CD4-positive, alpha-beta T cell (primary cell): ENCODE measurements at regions not wholly inside any gene's neighbourhood (a gene's known extent, or its start where the extent isn't known, plus 50 kb on each side); places are given as distances from the start of the nearest gene placed in this dataset.
"Not testable (repeated sequence)": the region's sequence is repeated elsewhere in the genome, so short reads cannot be mapped to it uniquely, and the experiment has no call there.

Source experiments
- ATAC-seq: fragments of 200-7000 bp; cut with Tn5 transposase; one replicate; pipeline ENCODE4 v1.10.0; 2022; ENCODE audit warnings: mild to moderate bottlenecking; ENCODE audit not compliant: poor library complexity
- CTCF ChIA-PET: fragments of 350-600 bp; sonication (Branson Sonifier 250); formaldehyde crosslinking; loops from one replicate; lab custom pipeline; 2021; ENCODE audit warnings: antibody characterized with exemption, inconsistent platforms; lab: Charles Lee
- POLR2A ChIA-PET: fragments of 350-600 bp; sonication (Branson Sonifier 250); formaldehyde crosslinking; loops from one replicate; lab custom pipeline; 2021; ENCODE audit warnings: antibody characterized with exemption, inconsistent platforms; lab: Charles Lee
- DNase-seq, 14 experiments: peaks; one replicate each; pipeline ENCODE4 v3.0.0-alpha.2; 2013 to 2020; ENCODE audit warnings: mixed read lengths in 2 of 14
- H3K27ac ChIP-seq, 2 donors: one replicate each; pipeline versions ENCODE4 v1.5.1 to v1.7.0; 2013; ENCODE audit warnings: low read length in 2 of 2, low read depth in 1 of 2, mild to moderate bottlenecking in 1 of 2
- H3K27me3 ChIP-seq, 2 experiments: 1 replicate in 1 of 2; 2 replicates in 1 of 2; pipeline versions ENCODE4 v1.6.1 to v1.7.0; 2013; ENCODE audit warnings: low read length in 2 of 2, control low read depth in 1 of 2, mild to moderate bottlenecking in 1 of 2, moderate library complexity in 1 of 2; ENCODE audit not compliant: insufficient read depth in 2 of 2, control insufficient read depth in 1 of 2
- H3K36me3 ChIP-seq: one replicate; pipeline ENCODE4 v1.6.1; 2013; ENCODE audit warnings: low read length, control low read depth; ENCODE audit not compliant: insufficient read depth
- H3K4me1 ChIP-seq: one replicate; pipeline ENCODE4 v1.6.1; 2013; ENCODE audit warnings: low read length, control low read depth; ENCODE audit not compliant: insufficient read depth
- H3K4me3 ChIP-seq: one replicate; pipeline ENCODE4 v1.5.1; 2013; ENCODE audit warnings: mild to moderate bottlenecking, low read length, moderate library complexity
- H3K9me3 ChIP-seq, 2 experiments: 1 replicate in 1 of 2; 2 replicates in 1 of 2; pipeline versions ENCODE4 v1.6.1 to v1.7.0; 2013; ENCODE audit warnings: low read length in 2 of 2, mild to moderate bottlenecking in 2 of 2, control low read depth in 1 of 2, moderate library complexity in 1 of 2; ENCODE audit not compliant: control insufficient read depth in 1 of 2, insufficient read depth in 1 of 2
- H3K27ac Mint-ChIP-seq: one replicate; pipeline ENCODE4 v1.8.0; 2020; ENCODE audit warnings: mixed read lengths
- H3K27me3 Mint-ChIP-seq: one replicate; pipeline ENCODE4 v1.8.0; 2021; ENCODE audit warnings: mixed read lengths
- H3K36me3 Mint-ChIP-seq: one replicate; pipeline ENCODE4 v1.8.0; 2021; ENCODE audit warnings: low read depth, mixed read lengths
- H3K4me1 Mint-ChIP-seq: one replicate; pipeline ENCODE4 v1.8.0; 2021; ENCODE audit warnings: low read depth, mixed read lengths
- H3K4me3 Mint-ChIP-seq: one replicate; pipeline ENCODE4 v1.8.0; 2020; ENCODE audit warnings: mild to moderate bottlenecking, mixed read lengths
- H3K9me3 Mint-ChIP-seq: one replicate; pipeline ENCODE4 v1.8.0; 2020; ENCODE audit warnings: mixed read lengths
- intact Hi-C, 2 experiments: fragments of 100-400 bp; cut with DNase I in 1 of 2; cut with micrococcal nuclease in 1 of 2; formaldehyde crosslinking; loops; one replicate each; pipeline versions ENCODE4 v1.15.1 to v1.9.0; 2023 to 2025; cut with DNase I, micrococcal nuclease
- TF ChIP-seq, protein P1 (sequence below): fragments of 200-600 bp; IDR thresholded peaks from one replicate; pipeline ENCODE4 v1.8.0; 2022; ENCODE audit warnings: antibody characterized with exemption, mild to moderate bottlenecking

DNA sequence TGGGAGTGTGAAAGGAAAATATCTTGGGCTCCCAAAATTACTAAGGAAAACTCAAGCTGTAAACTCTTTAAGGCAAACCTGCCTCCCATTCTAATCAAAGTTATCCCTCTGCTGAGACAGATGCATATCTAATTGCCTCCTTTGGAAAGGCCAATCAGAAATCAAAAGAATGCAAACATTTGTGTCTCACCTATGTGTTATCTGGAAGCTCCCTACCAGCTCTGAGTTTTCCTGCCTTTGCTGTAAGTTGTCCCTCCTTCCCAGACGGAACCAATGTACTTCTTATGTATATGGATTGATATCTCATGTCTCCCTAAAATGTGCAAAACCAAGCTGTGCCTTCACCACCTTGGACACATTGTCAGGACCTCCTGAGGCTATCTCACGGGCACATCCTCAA is 95.8 kb downstream of the AASDHPPT start:
- TF ChIP-seq, protein P1, sequence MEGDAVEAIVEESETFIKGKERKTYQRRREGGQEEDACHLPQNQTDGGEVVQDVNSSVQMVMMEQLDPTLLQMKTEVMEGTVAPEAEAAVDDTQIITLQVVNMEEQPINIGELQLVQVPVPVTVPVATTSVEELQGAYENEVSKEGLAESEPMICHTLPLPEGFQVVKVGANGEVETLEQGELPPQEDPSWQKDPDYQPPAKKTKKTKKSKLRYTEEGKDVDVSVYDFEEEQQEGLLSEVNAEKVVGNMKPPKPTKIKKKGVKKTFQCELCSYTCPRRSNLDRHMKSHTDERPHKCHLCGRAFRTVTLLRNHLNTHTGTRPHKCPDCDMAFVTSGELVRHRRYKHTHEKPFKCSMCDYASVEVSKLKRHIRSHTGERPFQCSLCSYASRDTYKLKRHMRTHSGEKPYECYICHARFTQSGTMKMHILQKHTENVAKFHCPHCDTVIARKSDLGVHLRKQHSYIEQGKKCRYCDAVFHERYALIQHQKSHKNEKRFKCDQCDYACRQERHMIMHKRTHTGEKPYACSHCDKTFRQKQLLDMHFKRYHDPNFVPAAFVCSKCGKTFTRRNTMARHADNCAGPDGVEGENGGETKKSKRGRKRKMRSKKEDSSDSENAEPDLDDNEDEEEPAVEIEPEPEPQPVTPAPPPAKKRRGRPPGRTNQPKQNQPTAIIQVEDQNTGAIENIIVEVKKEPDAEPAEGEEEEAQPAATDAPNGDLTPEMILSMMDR = no peak

DNA sequence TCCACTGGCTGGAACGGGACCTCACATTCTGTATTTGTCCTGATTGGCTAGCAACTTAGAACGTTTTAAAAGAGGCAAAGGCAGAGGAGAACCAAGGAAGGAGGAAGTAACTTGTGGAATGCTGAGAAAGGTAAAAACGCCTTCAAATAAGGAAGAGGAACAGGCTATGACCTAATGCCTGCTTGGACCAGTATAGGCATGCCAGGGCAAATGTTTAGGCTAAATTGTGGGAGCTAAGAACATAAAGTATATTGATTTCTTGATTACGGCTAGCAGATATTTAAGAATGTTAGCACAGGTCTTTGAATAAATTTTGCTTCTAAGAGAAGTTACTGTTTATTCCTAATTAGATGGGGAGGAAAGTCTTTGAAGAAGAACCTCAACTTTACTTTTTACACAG is 96.5 kb downstream of the AASDHPPT start:
- H3K4me1 ChIP-seq, H3K36me3 Mint-ChIP-seq, H3K27ac Mint-ChIP-seq, CTCF ChIA-PET, H3K4me3 ChIP-seq, H3K27ac ChIP-seq, intact Hi-C loops, DNase-seq, ATAC-seq, H3K36me3 ChIP-seq, POLR2A ChIA-PET, H3K4me1 Mint-ChIP-seq, H3K4me3 Mint-ChIP-seq, H3K9me3 Mint-ChIP-seq, H3K27me3 Mint-ChIP-seq, H3K9me3 ChIP-seq, H3K27me3 ChIP-seq: not testable (repeated sequence)

More for the DNA sequence above, 95.8 kb downstream of the AASDHPPT start:
- Mint-ChIP-seq H3K4me1 (no peaks in the 10 kb centered on the region), H3K27ac (no peak overlapping the region), H3K4me3 (no peak overlapping the region), H3K27me3 (peaks cover 5% of the 10 kb centered on the region), H3K9me3 (peaks cover 5% of the 10 kb centered on the region), H3K36me3 (no peaks in the 10 kb centered on the region)
- Histone ChIP-seq H3K27me3 (no peaks in the 10 kb centered on the region), H3K27ac (no peak overlapping the region), H3K4me3 (no peak overlapping the region), H3K9me3 (peaks cover 0 to 7% of the 10 kb centered on the region in 2 experiments), H3K36me3 (no peaks in the 10 kb centered on the region), H3K4me1 (no peaks in the 10 kb centered on the region)
- CTCF ChIA-PET = no interaction called here
- ATAC-seq (no peak), DNase-seq (no peak)
- POLR2A ChIA-PET = no interaction called here
- intact Hi-C loops = no loop called here

DNA sequence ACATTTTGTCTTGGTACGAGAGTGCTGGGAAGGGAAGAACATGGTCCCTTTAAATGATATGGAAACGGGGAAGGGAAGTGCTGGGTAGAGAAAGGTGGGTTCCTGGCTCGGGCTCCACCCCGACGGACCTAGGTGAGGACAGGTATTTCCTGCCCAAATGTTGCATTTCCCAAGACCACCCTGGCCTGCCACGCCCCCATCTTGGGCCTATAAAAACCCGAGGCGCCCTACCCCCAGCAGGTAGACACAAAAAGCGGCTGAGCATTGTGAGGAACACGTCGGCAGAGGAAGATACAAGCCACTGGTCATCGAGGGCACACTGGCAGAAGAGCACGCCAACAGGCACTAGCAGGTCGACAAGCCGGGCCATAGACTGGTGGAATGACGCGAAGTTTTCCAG is 99.4 kb downstream of the AASDHPPT start:
- H3K27me3 ChIP-seq = no peaks in the 10 kb centered on the region
- Mint-ChIP-seq H3K36me3 (no peaks in the 10 kb centered on the region), H3K4me3 (no peak overlapping the region), H3K4me1 (no peaks in the 10 kb centered on the region), H3K9me3 (peaks cover 4% of the 10 kb centered on the region), H3K27me3 (peaks cover 9% of the 10 kb centered on the region), H3K27ac (no peak overlapping the region)
- ChIA-PET POLR2A (interaction anchor here (0.6 kb wide), 1 partner anchor 10 kb away, joined by 4 read pairs; no protein-coding TSS in a partner anchor), CTCF (no interaction called here)
- no peak for DNase-seq
- ATAC-seq = no peak
- TF ChIP-seq, protein P1 = no peak
- H3K27ac ChIP-seq = no peak overlapping the region
- H3K9me3 ChIP-seq = peaks cover 0 to 3% of the 10 kb centered on the region in 2 experiments
- intact Hi-C loops = no loop called here
- no peaks in the 10 kb centered on the region for H3K36me3 ChIP-seq
- no peaks in the 10 kb centered on the region for H3K4me1 ChIP-seq
- H3K4me3 ChIP-seq = no peak overlapping the region

DNA sequence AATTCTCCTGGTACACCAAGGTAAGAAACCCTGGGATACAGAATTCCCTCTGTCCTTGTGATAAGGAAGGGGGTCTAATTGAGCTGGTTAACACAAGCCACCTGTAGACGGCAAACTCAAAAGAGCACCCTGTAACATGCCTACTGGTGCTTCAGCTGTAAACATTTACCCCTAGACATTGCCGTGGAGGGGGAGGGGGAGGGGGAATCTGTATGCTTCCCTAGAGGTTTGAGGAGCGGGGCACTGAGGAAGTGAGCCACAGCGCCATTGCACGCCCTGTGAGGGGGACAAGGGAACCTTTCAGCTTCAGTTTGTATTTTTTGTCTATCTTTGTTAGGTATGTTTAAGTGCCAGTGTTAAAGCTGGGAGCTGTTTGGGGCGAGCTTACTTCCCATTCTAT is 99.8 kb downstream of the AASDHPPT start:
- Mint-ChIP-seq H3K4me3 (no peak overlapping the region), H3K4me1 (no peaks in the 10 kb centered on the region), H3K27ac (no peak overlapping the region), H3K36me3 (no peaks in the 10 kb centered on the region), H3K27me3 (peaks cover 9% of the 10 kb centered on the region), H3K9me3 (peaks cover 4% of the 10 kb centered on the region)
- H3K27ac ChIP-seq = no peak overlapping the region
- DNase-seq = no peak
- POLR2A ChIA-PET = no interaction called here
- H3K27me3 ChIP-seq = no peaks in the 10 kb centered on the region
- H3K4me3 ChIP-seq = no peak overlapping the region
- TF ChIP-seq, protein P1 = no peak
- intact Hi-C loops = no loop called here
- H3K9me3 ChIP-seq = peaks cover 0 to 3% of the 10 kb centered on the region in 2 experiments
- H3K4me1 ChIP-seq = no peaks in the 10 kb centered on the region
- no peak for ATAC-seq
- H3K36me3 ChIP-seq = no peaks in the 10 kb centered on the region
- CTCF ChIA-PET = no interaction called here
